ES-I3 (cell line): ENCODE measurements at regions not wholly inside any gene's neighbourhood (a gene's known extent, or its start where the extent isn't known, plus 50 kb on each side); places are given as distances from the start of the nearest gene placed in this dataset.

ENCODE experiments used
- H3K36me3 ChIP-seq: 2 replicates; pipeline ENCODE4 v1.6.1; 2013; ENCODE audit warnings: mild to moderate bottlenecking, low read length, control low read depth, moderate library complexity; ENCODE audit not compliant: insufficient read depth
- H3K4me1 ChIP-seq: 2 replicates; pipeline ENCODE4 v1.6.1; 2013; ENCODE audit warnings: mild to moderate bottlenecking, control low read depth, low read length; ENCODE audit not compliant: insufficient read depth
- H3K9ac ChIP-seq: 2 replicates; pipeline ENCODE4 v1.6.1; 2013; ENCODE audit warnings: low read depth, mild to moderate bottlenecking, low read length, moderate library complexity
- H3K9me3 ChIP-seq: 2 replicates; pipeline ENCODE4 v1.6.1; 2013; ENCODE audit warnings: mild to moderate bottlenecking, low read length, moderate library complexity; ENCODE audit not compliant: control insufficient read depth, insufficient read depth

GRCh38 chr13:86974251-86974994, 696.7 kb upstream of the SLITRK5 start:
- Histone ChIP-seq H3K4me1 (no peaks in the 10 kb centered on the region), H3K9me3 (no peaks in the 10 kb centered on the region), H3K36me3 (no peaks in the 10 kb centered on the region), H3K9ac (no peak overlapping the region)

- H3K9me3 ChIP-seq: no peaks in the 10 kb centered on the region
- no peaks in the 10 kb centered on the region for H3K4me1 ChIP-seq
- no peak overlapping the region for H3K9ac ChIP-seq
- H3K36me3 ChIP-seq: no peaks in the 10 kb centered on the region
Observed at GRCh38 chr13:86974995-86975328, 696.2 kb upstream of the SLITRK5 start.

GRCh38 chr13:86976521-86977324, 694.4 kb upstream of the SLITRK5 start:
- no peak overlapping the region for H3K9ac ChIP-seq
- no peaks in the 10 kb centered on the region for H3K4me1 ChIP-seq
- H3K36me3 ChIP-seq: no peaks in the 10 kb centered on the region
- no peaks in the 10 kb centered on the region for H3K9me3 ChIP-seq

- Histone ChIP-seq H3K4me1 (no peaks in the 10 kb centered on the region), H3K9ac (no peak overlapping the region), H3K36me3 (no peaks in the 10 kb centered on the region), H3K9me3 (no peaks in the 10 kb centered on the region)
Observed at GRCh38 chr13:86986448-86986847, 684.7 kb upstream of the SLITRK5 start.

- Histone ChIP-seq H3K4me1 (no peaks in the 10 kb centered on the region), H3K36me3 (no peaks in the 10 kb centered on the region), H3K9me3 (no peaks in the 10 kb centered on the region; the same call in 1 of the 2 replicates), H3K9ac (no peak overlapping the region)
Observed at GRCh38 chr13:86992251-86992650, 678.9 kb upstream of the SLITRK5 start.

- H3K36me3 ChIP-seq: no peaks in the 10 kb centered on the region
- H3K9ac ChIP-seq: no peak overlapping the region
- H3K4me1 ChIP-seq: no peaks in the 10 kb centered on the region
- H3K9me3 ChIP-seq: no peaks in the 10 kb centered on the region; the same call in 1 of the 2 replicates
Observed at GRCh38 chr13:87003265-87003664, 667.9 kb upstream of the SLITRK5 start.

GRCh38 chr13:87005511-87005910, 665.7 kb upstream of the SLITRK5 start:
- peaks cover 13% of the 10 kb centered on the region; the same call in 1 of the 2 replicates for H3K9me3 ChIP-seq
- no peaks in the 10 kb centered on the region for H3K4me1 ChIP-seq
- H3K9ac ChIP-seq: no peak overlapping the region
- H3K36me3 ChIP-seq: no peaks in the 10 kb centered on the region

- Histone ChIP-seq H3K9ac (no peak overlapping the region), H3K4me1 (no peaks in the 10 kb centered on the region), H3K9me3 (no peaks in the 10 kb centered on the region), H3K36me3 (no peaks in the 10 kb centered on the region)
Observed at GRCh38 chr13:87035526-87035925, 635.6 kb upstream of the SLITRK5 start.

- H3K36me3 ChIP-seq: no peaks in the 10 kb centered on the region
Observed at GRCh38 chr13:87042946-87043345, 628.2 kb upstream of the SLITRK5 start.

GRCh38 chr13:87052731-87053130, 618.4 kb upstream of the SLITRK5 start:
- no peaks in the 10 kb centered on the region; the same call in 1 of the 2 replicates for H3K9me3 ChIP-seq
- H3K9ac ChIP-seq: no peak overlapping the region
- H3K4me1 ChIP-seq: no peaks in the 10 kb centered on the region
- H3K36me3 ChIP-seq: no peaks in the 10 kb centered on the region

More at GRCh38 chr13:87042946-87043345, 628.2 kb upstream of the SLITRK5 start:
- no peak overlapping the region for H3K9ac ChIP-seq
- H3K4me1 ChIP-seq: no peaks in the 10 kb centered on the region
- H3K9me3 ChIP-seq: no peaks in the 10 kb centered on the region; the same call in 1 of the 2 replicates

- H3K9ac ChIP-seq: no peak overlapping the region
Observed at GRCh38 chr13:87057807-87058520, 613.2 kb upstream of the SLITRK5 start.

GRCh38 chr13:87058786-87059329, 612.3 kb upstream of the SLITRK5 start:
- H3K36me3 ChIP-seq: no peaks in the 10 kb centered on the region
- no peak overlapping the region for H3K9ac ChIP-seq
- H3K9me3 ChIP-seq: no peaks in the 10 kb centered on the region
- H3K4me1 ChIP-seq: no peaks in the 10 kb centered on the region

More at GRCh38 chr13:87057807-87058520, 613.2 kb upstream of the SLITRK5 start:
- no peaks in the 10 kb centered on the region for H3K4me1 ChIP-seq
- no peaks in the 10 kb centered on the region for H3K9me3 ChIP-seq
- H3K36me3 ChIP-seq: no peaks in the 10 kb centered on the region

GRCh38 chr13:87078947-87079795, 592.0 kb upstream of the SLITRK5 start:
- no peak overlapping the region for H3K9ac ChIP-seq
- no peaks in the 10 kb centered on the region for H3K36me3 ChIP-seq
- no peaks in the 10 kb centered on the region for H3K9me3 ChIP-seq
- H3K4me1 ChIP-seq: no peaks in the 10 kb centered on the region
